Activated CD8-positive, alpha-beta memory T cell treated with anti-CD3 and anti-CD28 coated beads, Interleukin-2, amount 10 ng/mL, durations not matched to agents 7 days and 5 days (primary cell): ENCODE measurements at regions not wholly inside any gene's neighbourhood (a gene's known extent, or its start where the extent isn't known, plus 50 kb on each side); places are given as distances from the start of the nearest gene placed in this dataset.

ENCODE experiments used
- ATAC-seq: fragments of 150-1000 bp; cut with Tn5 transposase; one replicate; pipeline ENCODE4 v1.10.0; 2021; ENCODE audit warnings: moderate library complexity
- CTCF ChIA-PET: fragments of 350-600 bp; sonication (Branson Sonifier 250); formaldehyde crosslinking; loops from one replicate; lab custom pipeline; 2021; ENCODE audit warnings: antibody characterized with exemption; lab: Charles Lee
- DNase-seq: peaks from one replicate; pipeline ENCODE4 v3.0.0-alpha.2; 2020
- H3K27ac Mint-ChIP-seq: one replicate; pipeline ENCODE4 v1.8.0; 2021; ENCODE audit warnings: mild to moderate bottlenecking, mixed read lengths
- H3K27me3 Mint-ChIP-seq: one replicate; pipeline ENCODE4 v1.8.0; 2021; ENCODE audit warnings: mixed read lengths
- H3K36me3 Mint-ChIP-seq: one replicate; pipeline ENCODE4 v1.8.0; 2021; ENCODE audit warnings: mild to moderate bottlenecking, mixed read lengths
- H3K4me1 Mint-ChIP-seq: one replicate; pipeline ENCODE4 v1.8.0; 2021; ENCODE audit warnings: mixed read lengths
- H3K4me3 Mint-ChIP-seq: one replicate; pipeline ENCODE4 v1.8.0; 2021; ENCODE audit warnings: mild to moderate bottlenecking, moderate library complexity, mixed read lengths
- H3K9me3 Mint-ChIP-seq: one replicate; pipeline ENCODE4 v1.8.0; 2022; ENCODE audit warnings: low read depth, mixed read lengths

DNA sequence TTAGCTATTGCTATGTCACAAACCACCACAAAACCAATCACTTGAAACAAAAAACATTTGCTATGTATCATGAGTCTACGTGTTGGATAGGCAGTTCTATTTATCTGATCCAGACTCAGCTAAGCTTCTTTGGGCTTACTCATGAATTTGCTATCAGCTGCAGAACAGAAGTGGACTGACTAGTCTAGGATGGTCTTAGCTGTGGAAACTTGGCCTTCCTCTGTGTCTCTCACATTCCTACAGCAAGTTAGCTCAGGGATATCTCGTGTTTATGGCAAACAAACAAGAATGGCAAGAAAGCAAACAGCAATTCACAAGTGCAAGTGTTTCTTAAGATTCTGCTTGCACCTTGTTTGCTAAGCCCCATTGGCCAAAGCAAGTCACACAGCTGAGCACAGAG, 288.0 kb upstream of the TNP1 start:
- no peaks in the 10 kb centered on the region for H3K27me3 Mint-ChIP-seq
- H3K36me3 Mint-ChIP-seq = no peaks in the 10 kb centered on the region
- ATAC-seq (no peak), DNase-seq (no peak)
- no peak overlapping the region for H3K27ac Mint-ChIP-seq
- CTCF ChIA-PET = no interaction called here
- no peaks in the 10 kb centered on the region for H3K9me3 Mint-ChIP-seq
- H3K4me3 Mint-ChIP-seq = no peak overlapping the region
- H3K4me1 Mint-ChIP-seq = no peaks in the 10 kb centered on the region

DNA sequence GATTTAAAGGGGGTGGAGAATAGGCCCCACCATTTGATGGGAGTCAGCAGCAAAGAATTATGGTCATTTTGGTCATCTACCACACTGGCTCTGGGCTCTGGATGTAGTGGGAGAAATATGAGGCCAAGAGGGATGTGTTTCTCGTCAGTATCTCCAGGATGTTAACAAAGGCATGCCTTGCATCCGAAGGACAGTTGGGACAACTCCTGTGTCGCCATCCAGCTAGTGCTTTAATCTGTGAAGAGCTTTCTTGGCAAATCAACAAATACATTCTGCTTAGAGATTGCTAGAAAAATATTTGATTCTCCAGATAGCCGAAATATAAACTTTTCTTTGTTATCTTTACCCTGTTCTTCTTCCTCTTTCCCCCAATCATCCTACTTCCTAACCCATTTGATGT, 287.1 kb upstream of the TNP1 start:
- Mint-ChIP-seq H3K36me3 (no peaks in the 10 kb centered on the region), H3K4me3 (no peak overlapping the region), H3K4me1 (no peaks in the 10 kb centered on the region), H3K27ac (no peak overlapping the region), H3K9me3 (no peaks in the 10 kb centered on the region), H3K27me3 (no peaks in the 10 kb centered on the region)
- CTCF ChIA-PET = no interaction called here
- ATAC-seq = no peak
- no peak for DNase-seq

DNA sequence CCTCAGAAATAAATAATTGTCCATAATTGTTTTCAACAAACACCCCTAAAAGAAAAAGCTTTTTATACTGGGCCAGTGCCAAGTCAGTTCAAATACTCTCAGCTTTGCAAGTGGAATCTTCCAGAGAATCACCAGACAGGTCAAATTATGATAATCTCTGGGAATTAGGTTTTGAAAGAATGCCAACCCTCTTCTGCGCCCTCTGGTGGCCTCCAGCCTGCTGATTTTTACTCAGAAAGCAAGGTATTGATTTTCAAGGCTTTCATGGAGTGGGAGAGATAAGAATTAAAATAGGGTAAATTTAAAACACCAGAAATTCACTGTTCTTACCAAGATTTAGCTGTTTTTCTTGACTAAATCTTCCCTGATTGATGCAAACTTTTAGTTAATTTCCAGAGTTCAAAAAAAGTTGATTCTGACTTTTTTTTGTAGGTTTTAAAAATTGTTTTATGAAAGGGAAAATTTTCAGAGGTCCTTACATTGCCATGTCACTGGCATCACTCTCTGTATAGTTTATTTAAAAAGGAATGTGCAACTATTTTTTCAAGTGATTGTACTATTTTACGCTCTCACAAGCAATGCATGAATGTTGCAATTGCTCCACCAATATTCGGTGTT, 282.9 kb upstream of the TNP1 start:
- Mint-ChIP-seq H3K4me1 (no peaks in the 10 kb centered on the region), H3K9me3 (no peaks in the 10 kb centered on the region), H3K36me3 (no peaks in the 10 kb centered on the region), H3K27ac (no peak overlapping the region), H3K4me3 (no peak overlapping the region), H3K27me3 (no peaks in the 10 kb centered on the region)
- DNase-seq (no peak), ATAC-seq (no peak)
- CTCF ChIA-PET = interaction anchor here (0.9 kb wide), 1 partner anchor 443 kb away, joined by 3 read pairs; no protein-coding TSS in a partner anchor

DNA sequence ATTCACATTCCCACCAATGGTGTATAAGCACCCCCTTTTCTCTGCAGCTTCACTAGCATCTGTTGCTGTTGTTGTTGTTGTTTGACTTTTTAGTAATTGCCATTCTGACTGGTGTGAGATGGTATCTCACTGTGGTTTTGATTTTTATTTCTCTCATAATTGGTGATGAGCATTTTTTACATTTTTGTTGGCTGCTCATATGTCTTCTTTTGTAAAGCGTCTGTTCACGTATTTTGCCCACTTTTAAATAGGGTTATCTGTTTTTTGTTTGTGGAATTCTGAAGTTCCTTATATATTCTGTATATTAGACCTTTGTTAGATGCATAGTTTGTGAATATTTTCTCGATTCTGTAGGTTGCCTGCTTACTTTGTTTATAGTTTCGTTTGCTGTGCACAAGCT, 278.4 kb upstream of the TNP1 start:
- DNase-seq (no peak), ATAC-seq (no peak)
- H3K36me3 Mint-ChIP-seq = no peaks in the 10 kb centered on the region
- no peak overlapping the region for H3K27ac Mint-ChIP-seq
- H3K9me3 Mint-ChIP-seq = no peaks in the 10 kb centered on the region
- H3K27me3 Mint-ChIP-seq = peaks cover 6% of the 10 kb centered on the region
- H3K4me1 Mint-ChIP-seq = no peaks in the 10 kb centered on the region
- CTCF ChIA-PET = no interaction called here
- no peak overlapping the region for H3K4me3 Mint-ChIP-seq

DNA sequence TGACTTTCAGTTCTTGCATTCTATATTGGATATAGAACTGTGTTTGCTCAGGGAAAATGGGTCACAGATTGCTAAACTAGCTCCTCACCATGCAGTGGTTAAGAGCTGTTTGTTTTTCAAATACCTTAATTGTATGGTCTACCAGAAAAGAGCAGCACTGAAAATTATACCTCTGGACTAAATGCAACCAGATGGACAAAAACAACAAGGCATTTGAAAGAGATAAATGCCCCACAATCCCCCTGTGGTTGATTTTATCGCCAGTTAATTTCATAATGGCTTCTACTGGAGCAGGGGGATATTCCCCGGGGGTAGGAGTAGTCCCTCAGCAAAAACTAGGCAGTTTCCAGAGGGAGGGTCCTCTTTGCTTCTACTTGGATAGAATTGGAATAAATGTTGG, 267.9 kb upstream of the TNP1 start:
- no peak overlapping the region for H3K4me3 Mint-ChIP-seq
- no peaks in the 10 kb centered on the region for H3K4me1 Mint-ChIP-seq
- no peaks in the 10 kb centered on the region for H3K9me3 Mint-ChIP-seq
- peaks cover 5% of the 10 kb centered on the region for H3K27me3 Mint-ChIP-seq
- DNase-seq = no peak
- no peak overlapping the region for H3K27ac Mint-ChIP-seq
- no peaks in the 10 kb centered on the region for H3K36me3 Mint-ChIP-seq
- CTCF ChIA-PET = no interaction called here
- ATAC-seq = no peak

DNA sequence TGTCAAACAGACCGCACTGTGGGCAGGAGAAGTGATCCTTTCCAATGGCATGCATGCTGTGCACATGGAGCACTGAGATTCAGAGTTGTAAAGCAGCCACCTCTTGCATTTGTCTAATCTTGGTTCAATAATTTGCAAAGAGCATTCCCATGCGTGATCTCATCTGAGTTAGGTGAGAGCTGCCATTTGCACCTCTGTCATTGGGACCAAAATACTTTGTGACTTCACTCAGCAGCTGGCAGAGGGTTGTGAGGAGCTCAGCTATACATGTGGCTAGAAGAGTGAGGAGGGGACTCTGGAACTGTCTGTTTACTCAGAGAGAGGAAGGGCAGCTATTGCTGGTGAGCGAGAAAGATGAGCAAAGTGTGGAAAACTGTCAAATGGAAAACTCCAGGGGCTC, 265.1 kb upstream of the TNP1 start:
- DNase-seq (no peak), ATAC-seq (no peak)
- Mint-ChIP-seq H3K27ac (no peak overlapping the region), H3K4me3 (no peak overlapping the region), H3K36me3 (no peaks in the 10 kb centered on the region), H3K9me3 (no peaks in the 10 kb centered on the region), H3K27me3 (peaks cover 5% of the 10 kb centered on the region), H3K4me1 (no peaks in the 10 kb centered on the region)
- CTCF ChIA-PET = no interaction called here

DNA sequence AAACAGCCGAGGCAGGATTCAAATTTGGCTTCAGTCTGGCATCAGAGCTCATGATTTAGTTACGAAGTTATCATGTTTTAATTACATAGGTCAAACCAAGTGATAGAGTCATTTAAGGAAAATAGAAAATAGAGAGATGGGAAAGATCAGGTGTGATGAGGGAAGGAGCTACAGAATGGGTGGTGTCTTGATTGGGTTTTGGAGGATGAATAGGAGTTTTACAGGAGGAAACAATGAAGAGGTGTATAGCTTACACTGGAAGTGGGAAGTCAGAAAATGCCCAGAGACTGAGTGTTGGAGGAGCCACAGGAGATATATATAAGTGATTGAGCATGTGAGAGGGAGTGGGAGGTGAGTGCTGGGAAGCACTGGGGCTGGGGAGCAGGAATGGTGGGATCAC, 264.2 kb upstream of the TNP1 start:
- Mint-ChIP-seq H3K27ac (no peak overlapping the region), H3K36me3 (no peaks in the 10 kb centered on the region), H3K9me3 (no peaks in the 10 kb centered on the region), H3K27me3 (peaks cover 5% of the 10 kb centered on the region), H3K4me1 (no peaks in the 10 kb centered on the region), H3K4me3 (no peak overlapping the region)
- ATAC-seq (no peak), DNase-seq (no peak)
- CTCF ChIA-PET = no interaction called here

DNA sequence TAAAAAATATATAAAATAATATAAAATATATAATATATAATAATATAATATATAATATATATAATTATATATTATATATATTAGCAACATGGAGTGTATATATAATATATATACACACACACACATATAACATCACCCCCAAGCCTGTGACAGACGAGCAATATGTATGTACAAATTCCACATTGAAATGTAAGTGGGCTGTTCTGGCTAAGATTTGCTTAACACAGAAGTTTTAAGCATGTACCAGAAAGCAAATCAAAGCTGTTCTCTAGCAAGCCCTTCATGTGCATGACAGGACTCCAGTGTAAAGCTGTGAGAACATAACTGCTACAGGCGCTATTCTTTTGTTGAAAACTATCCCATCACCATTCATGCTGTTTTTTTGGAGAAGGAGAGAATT, 261.7 kb upstream of the TNP1 start:
- H3K4me3 Mint-ChIP-seq = no peak overlapping the region
- CTCF ChIA-PET = no interaction called here
- DNase-seq = no peak
- no peaks in the 10 kb centered on the region for H3K9me3 Mint-ChIP-seq
- no peaks in the 10 kb centered on the region for H3K36me3 Mint-ChIP-seq
- H3K27ac Mint-ChIP-seq = no peak overlapping the region
- H3K27me3 Mint-ChIP-seq = peaks cover 5% of the 10 kb centered on the region
- no peak for ATAC-seq
- peaks cover 4% of the 10 kb centered on the region for H3K4me1 Mint-ChIP-seq

DNA sequence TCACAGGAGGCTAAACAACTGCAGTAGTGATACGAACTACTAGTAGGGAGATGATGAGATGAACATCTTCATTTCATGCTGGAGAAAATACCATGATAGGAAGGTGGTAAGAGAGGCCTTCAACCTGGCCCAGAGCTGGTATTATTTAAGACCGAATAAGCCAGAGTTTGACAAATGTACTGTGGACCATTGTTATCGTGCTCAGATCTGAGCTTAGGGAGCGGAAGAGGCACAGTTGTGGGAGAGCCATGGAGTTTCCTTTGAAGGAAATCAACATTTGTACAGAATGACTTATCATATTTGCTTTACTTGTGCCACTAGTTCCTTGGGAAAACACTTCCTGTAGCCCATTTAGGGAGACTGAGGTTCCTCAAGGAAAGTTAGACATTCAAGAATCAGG, 260.6 kb upstream of the TNP1 start:
- H3K27me3 Mint-ChIP-seq = peaks cover 5% of the 10 kb centered on the region
- H3K4me3 Mint-ChIP-seq = no peak overlapping the region
- H3K36me3 Mint-ChIP-seq = no peaks in the 10 kb centered on the region
- DNase-seq (no peak), ATAC-seq (no peak)
- no peaks in the 10 kb centered on the region for H3K9me3 Mint-ChIP-seq
- CTCF ChIA-PET = no interaction called here
- peaks cover 4% of the 10 kb centered on the region for H3K4me1 Mint-ChIP-seq
- H3K27ac Mint-ChIP-seq = no peak overlapping the region

DNA sequence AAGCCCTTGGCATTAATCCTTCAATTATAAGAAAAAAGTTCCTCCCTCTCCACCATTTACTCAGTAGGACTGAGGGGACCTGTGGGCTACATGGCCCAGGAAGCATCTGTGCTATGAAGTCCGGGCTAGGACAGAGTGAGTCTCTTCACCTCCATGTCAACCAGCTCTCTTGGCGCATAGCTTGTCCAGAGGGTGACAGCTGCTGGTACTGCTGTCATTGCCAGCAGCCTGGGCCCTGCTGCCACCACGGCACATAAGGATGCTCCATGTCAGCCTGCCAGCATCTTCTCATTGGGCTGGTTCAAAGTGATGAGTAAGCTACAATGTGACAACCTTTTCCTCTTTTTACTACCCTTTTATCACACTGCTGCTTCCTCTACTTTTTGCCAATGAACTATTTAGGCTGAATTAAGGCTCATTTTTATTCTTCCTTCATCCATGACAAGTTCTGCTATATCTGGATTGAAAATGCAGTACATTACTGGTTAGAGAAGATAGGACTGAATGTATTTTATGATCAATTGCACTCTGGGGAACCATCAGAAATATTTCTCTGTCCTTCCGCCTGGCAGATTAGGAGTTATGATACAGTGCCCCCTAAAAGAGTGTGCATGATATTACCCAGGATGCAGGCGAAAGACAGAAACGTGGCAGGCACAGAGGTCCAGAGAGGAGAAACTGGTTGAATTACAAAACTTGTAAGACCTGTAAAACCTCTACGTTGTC, 258.9 kb upstream of the TNP1 start:
- H3K9me3 Mint-ChIP-seq = no peaks in the 10 kb centered on the region
- no peaks in the 10 kb centered on the region for H3K27me3 Mint-ChIP-seq
- H3K4me3 Mint-ChIP-seq = no peak overlapping the region
- H3K36me3 Mint-ChIP-seq = no peaks in the 10 kb centered on the region
- H3K4me1 Mint-ChIP-seq = peaks cover 4% of the 10 kb centered on the region
- CTCF ChIA-PET = no interaction called here
- no peak overlapping the region for H3K27ac Mint-ChIP-seq
- DNase-seq (no peak), ATAC-seq (no peak)

DNA sequence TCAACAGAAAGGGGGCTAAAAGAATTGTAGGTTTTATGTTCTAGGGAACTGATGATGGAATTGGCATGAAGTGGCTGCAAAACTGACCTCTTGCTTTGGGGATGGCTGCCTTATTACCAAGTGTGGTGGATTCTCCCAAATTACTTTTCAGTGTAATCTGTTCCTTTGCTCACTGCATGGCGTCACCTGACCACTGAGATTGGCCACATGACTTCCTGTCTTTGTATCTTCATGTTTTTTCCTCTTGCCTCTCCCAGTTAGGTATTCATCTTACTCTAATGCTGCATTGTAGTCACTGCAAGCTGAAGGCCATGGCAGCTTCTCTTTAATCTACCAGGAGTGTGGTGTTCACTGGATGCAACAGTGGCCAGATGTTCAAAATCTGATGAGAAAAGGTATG, 257.7 kb upstream of the TNP1 start:
- DNase-seq (no peak), ATAC-seq (no peak)
- no peak overlapping the region for H3K27ac Mint-ChIP-seq
- no peaks in the 10 kb centered on the region for H3K9me3 Mint-ChIP-seq
- peaks cover 4% of the 10 kb centered on the region for H3K4me1 Mint-ChIP-seq
- no peaks in the 10 kb centered on the region for H3K36me3 Mint-ChIP-seq
- no peak overlapping the region for H3K4me3 Mint-ChIP-seq
- CTCF ChIA-PET = no interaction called here
- H3K27me3 Mint-ChIP-seq = no peaks in the 10 kb centered on the region

DNA sequence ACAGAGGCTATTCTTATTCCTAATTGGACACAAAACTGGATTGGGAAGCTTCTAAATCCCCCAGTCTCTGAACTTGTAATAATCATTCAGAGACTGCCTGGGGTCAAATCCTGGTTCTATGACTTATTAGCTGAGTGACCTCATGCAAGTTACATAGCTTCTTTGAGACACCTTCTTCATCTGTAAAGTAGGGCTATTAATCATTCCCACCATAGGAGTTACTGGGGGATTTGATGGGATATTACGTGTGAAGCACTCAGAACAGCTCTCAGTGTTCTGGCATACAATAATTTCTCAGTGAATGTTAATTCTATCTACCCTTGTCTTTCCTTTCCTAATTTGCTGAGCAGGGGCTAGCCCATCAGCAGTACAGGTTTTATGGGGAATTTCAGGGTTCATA, 256.7 kb upstream of the TNP1 start:
- DNase-seq (no peak), ATAC-seq (no peak)
- Mint-ChIP-seq H3K4me3 (no peak overlapping the region), H3K4me1 (peaks cover 4% of the 10 kb centered on the region), H3K9me3 (no peaks in the 10 kb centered on the region), H3K36me3 (no peaks in the 10 kb centered on the region), H3K27me3 (no peaks in the 10 kb centered on the region), H3K27ac (no peak overlapping the region)
- CTCF ChIA-PET = no interaction called here

DNA sequence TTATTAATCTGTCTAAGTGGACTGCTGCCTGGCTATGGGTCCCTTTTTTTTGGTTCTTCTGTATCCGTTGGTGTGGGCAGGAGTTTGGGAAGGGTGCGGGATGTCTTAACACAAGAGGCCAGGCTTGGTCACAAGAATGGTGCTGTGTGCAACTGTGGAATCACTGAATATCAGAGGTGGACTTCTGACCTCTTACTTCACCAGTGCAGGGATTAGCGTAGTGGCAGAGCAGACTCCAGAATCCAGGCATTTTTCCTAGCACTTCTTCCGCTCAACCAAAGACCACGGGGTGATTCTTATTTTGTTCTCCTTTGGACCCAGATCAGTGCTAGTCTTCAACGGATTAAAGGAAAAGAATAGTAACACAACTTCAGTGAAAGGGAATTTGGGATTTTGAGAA, 254.3 kb upstream of the TNP1 start:
- no peaks in the 10 kb centered on the region for H3K27me3 Mint-ChIP-seq
- no peaks in the 10 kb centered on the region for H3K36me3 Mint-ChIP-seq
- CTCF ChIA-PET = no interaction called here
- no peak for ATAC-seq
- no peaks in the 10 kb centered on the region for H3K9me3 Mint-ChIP-seq
- H3K4me3 Mint-ChIP-seq = no peak overlapping the region
- no peak overlapping the region for H3K27ac Mint-ChIP-seq
- no peak for DNase-seq
- H3K4me1 Mint-ChIP-seq = peaks cover 4% of the 10 kb centered on the region

DNA sequence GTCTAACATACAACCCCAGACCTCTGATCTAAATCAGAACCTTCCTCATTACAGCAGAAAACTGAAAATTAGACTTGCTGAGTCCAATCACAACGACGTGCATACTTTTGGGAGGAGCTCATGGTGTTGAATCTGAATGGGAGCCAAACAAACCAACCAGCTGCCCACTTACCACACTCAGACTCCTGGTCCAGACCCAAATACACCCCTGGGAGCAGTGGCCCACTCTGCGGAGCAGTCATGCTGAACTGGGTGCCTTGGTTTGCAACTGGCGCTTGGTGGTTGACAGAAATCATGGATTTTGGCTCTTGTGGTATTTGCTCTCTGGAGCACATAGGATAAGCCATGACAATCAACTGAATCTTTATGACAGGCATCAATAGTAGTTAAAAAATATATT, 253.6 kb upstream of the TNP1 start:
- H3K9me3 Mint-ChIP-seq = no peaks in the 10 kb centered on the region
- H3K4me3 Mint-ChIP-seq = no peak overlapping the region
- no peak for DNase-seq
- no peaks in the 10 kb centered on the region for H3K27me3 Mint-ChIP-seq
- no peak overlapping the region for H3K27ac Mint-ChIP-seq
- peaks cover 4% of the 10 kb centered on the region for H3K4me1 Mint-ChIP-seq
- no peak for ATAC-seq
- H3K36me3 Mint-ChIP-seq = no peaks in the 10 kb centered on the region
- CTCF ChIA-PET = no interaction called here
